T-cell (primary cell): ENCODE measurements at regions not wholly inside any gene's neighbourhood (a gene's known extent, or its start where the extent isn't known, plus 50 kb on each side); places are given as distances from the start of the nearest gene placed in this dataset.

Source experiments
- ATAC-seq, 4 experiments: fragments of 200-7000 bp in 3 of 4; fragments of 150-1000 bp in 1 of 4; cut with Tn5 transposase; replicated peaks in 1 of 4; 1 replicate in 3 of 4; 2 replicates in 1 of 4; pipeline ENCODE4 v1.10.0; 2021; ENCODE audit warnings: moderate library complexity in 3 of 4, mild to moderate bottlenecking in 2 of 4, moderate number of reproducible peaks in 1 of 4
- CTCF ChIA-PET, 2 donors: fragments of 300-600 bp; sonication (Branson Sonifier 250); formaldehyde crosslinking; loops; one replicate each; lab custom pipeline; 2022; ENCODE audit warnings: antibody characterized with exemption in 2 of 2; lab: Charles Lee
- POLR2A ChIA-PET, 2 donors: fragments of 300-600 bp; sonication (Branson Sonifier 250); formaldehyde crosslinking; loops; one replicate each; lab custom pipeline; 2022; ENCODE audit warnings: antibody characterized with exemption in 2 of 2; lab: Charles Lee
- DNase-seq, 35 experiments: peaks; one replicate each; pipeline versions ENCODE4 v3.0.0 to v3.0.0-alpha.2; 2013 to 2023
- H3K27ac ChIP-seq: one replicate; pipeline ENCODE4 v1.5.1; 2013; ENCODE audit warnings: low read length
- H3K27me3 ChIP-seq, 2 experiments: replicated peaks in 1 of 2; 1 replicate in 1 of 2; 2 replicates in 1 of 2; pipeline versions ENCODE4 v1.6.1 to v1.7.0; 2013; ENCODE audit warnings: low read length in 1 of 2, mixed read lengths in 1 of 2; ENCODE audit not compliant: control insufficient read depth in 2 of 2, insufficient read depth in 2 of 2; ENCODE audit errors: extremely low read depth in 1 of 2
- H3K36me3 ChIP-seq, 2 donors: 1 replicate in 1 of 2; 2 replicates in 1 of 2; pipeline versions ENCODE4 v1.6.1 to v1.7.0; 2013; ENCODE audit warnings: low read length in 1 of 2; ENCODE audit not compliant: control insufficient read depth in 2 of 2, insufficient read depth in 1 of 2; ENCODE audit errors: extremely low read depth in 1 of 2
- H3K4me1 ChIP-seq, 2 experiments: 1 replicate in 1 of 2; 2 replicates in 1 of 2; pipeline versions ENCODE4 v1.6.1 to v1.7.0; 2013; ENCODE audit warnings: low read length in 2 of 2, mixed read lengths in 1 of 2; ENCODE audit not compliant: insufficient read depth in 2 of 2, control insufficient read depth in 1 of 2; ENCODE audit errors: extremely low read depth in 1 of 2
- H3K4me3 ChIP-seq, 2 donors: 1 replicate in 1 of 2; 2 replicates in 1 of 2; pipeline versions ENCODE4 v1.5.1 to v1.7.0; 2013; ENCODE audit warnings: mild to moderate bottlenecking in 2 of 2, low read length in 1 of 2, moderate library complexity in 1 of 2; ENCODE audit not compliant: control insufficient read depth in 1 of 2; ENCODE audit errors: extremely low read depth in 1 of 2
- H3K9me3 ChIP-seq: 2 replicates; pipeline ENCODE4 v1.7.0; 2013
- H3K27ac Mint-ChIP-seq, 2 donors: one replicate each; pipeline ENCODE4 v1.8.0; 2020 to 2021; ENCODE audit warnings: mild to moderate bottlenecking in 2 of 2, mixed read lengths in 2 of 2
- H3K27me3 Mint-ChIP-seq, 2 donors: one replicate each; pipeline ENCODE4 v1.8.0; 2021 to 2022; ENCODE audit warnings: mixed read lengths in 2 of 2
- H3K36me3 Mint-ChIP-seq: one replicate; pipeline ENCODE4 v1.8.0; 2021; ENCODE audit warnings: mixed read lengths
- H3K4me1 Mint-ChIP-seq, 3 donors: one replicate each; pipeline ENCODE4 v1.8.0; 2020 to 2022; ENCODE audit warnings: mixed read lengths in 3 of 3, mild to moderate bottlenecking in 1 of 3
- H3K4me3 Mint-ChIP-seq, 3 donors: one replicate each; pipeline ENCODE4 v1.8.0; 2020 to 2022; ENCODE audit warnings: mild to moderate bottlenecking in 3 of 3, mixed read lengths in 3 of 3, moderate library complexity in 3 of 3
- H3K9me3 Mint-ChIP-seq, 3 donors: one replicate each; pipeline ENCODE4 v1.8.0; 2020 to 2022; ENCODE audit warnings: mixed read lengths in 3 of 3
- WGBS: methylation state at CpG from one replicate; pipeline ENCODE4 v1.1.5; 2013; ENCODE audit warnings: missing lambda C conversion rate; ENCODE audit not compliant: insufficient coverage; 5-methylcytosine and 5-hydroxymethylcytosine counted together

DNA sequence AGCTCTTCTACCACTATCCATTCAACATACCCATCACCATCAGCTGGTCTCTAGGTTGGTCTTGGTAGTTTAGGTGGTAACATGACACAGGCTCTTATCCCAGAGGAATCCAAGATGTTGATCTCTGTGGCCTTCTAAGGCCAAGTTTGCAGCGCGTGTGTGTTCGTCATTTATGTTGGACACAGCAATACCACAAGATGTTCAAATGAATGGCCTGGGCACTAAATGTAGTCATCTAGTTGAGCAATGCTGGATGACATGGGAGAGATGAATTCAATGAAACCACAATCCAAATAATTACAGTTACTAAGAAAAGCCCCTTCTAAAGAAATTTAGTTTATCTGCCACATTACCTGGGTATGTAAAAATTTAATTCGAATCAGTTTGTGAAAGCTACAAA lies 292.4 kb downstream of the MRPS30 start:
- WGBS, result 100% methylated on average over 1 of the region's 4 CpGs
- Mint-ChIP-seq H3K9me3 (peaks cover 10 to 25% (median 21%) of the 10 kb centered on the region in 3 donors), H3K27ac (no peak overlapping the region), H3K27me3 (no peaks in the 10 kb centered on the region), H3K36me3 (no peaks in the 10 kb centered on the region), H3K4me3 (no peak overlapping the region), H3K4me1 (no peaks in the 10 kb centered on the region)
- CTCF ChIA-PET, result no interaction called here
- ATAC-seq (no peak), DNase-seq (no peak)
- POLR2A ChIA-PET, result no interaction called here
- H3K27ac ChIP-seq, result no peak overlapping the region
- H3K36me3 ChIP-seq, result no peaks in the 10 kb centered on the region
- H3K9me3 ChIP-seq, result no peaks in the 10 kb centered on the region
- no peaks in the 10 kb centered on the region for H3K27me3 ChIP-seq
- no peaks in the 10 kb centered on the region for H3K4me1 ChIP-seq
- no peak overlapping the region for H3K4me3 ChIP-seq

DNA sequence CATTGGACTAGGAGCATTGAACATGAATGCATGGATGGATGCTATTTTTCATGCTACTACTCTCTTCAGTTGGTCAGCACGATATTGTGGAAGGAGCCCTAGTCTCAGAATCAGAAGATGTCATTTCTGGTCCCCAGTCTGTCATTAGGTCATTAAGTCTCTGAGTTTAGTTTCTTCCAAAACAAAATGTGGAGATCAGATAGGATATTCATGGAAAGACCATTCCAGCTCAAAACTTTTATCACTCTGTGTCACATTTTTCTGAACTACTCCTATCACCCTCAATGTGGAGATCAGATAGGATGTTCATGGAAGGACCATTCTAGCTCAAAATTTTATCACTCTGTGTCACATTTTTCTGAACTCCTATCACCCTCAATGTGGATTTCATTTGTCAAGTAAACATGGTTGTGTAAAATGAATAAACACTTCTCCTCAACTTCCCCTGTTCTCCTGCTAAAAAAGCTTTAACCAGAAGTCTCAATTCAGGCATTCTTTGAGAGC lies 296.8 kb downstream of the MRPS30 start:
- no peaks in the 10 kb centered on the region for H3K36me3 ChIP-seq
- no peaks in the 10 kb centered on the region for H3K27me3 Mint-ChIP-seq
- no peaks in the 10 kb centered on the region for H3K4me1 ChIP-seq
- H3K4me3 ChIP-seq, result no peak overlapping the region
- no CpG with 5 or more reads among the region's 1 CpG for WGBS
- ChIA-PET POLR2A (no interaction called here), CTCF (no interaction called here)
- peaks cover 4 to 27% (median 18%) of the 10 kb centered on the region in 3 donors for H3K9me3 Mint-ChIP-seq
- no peaks in the 10 kb centered on the region for H3K36me3 Mint-ChIP-seq
- H3K27me3 ChIP-seq, result no peaks in the 10 kb centered on the region
- no peak overlapping the region for H3K27ac ChIP-seq
- H3K9me3 ChIP-seq, result no peaks in the 10 kb centered on the region
- no peaks in the 10 kb centered on the region for H3K4me1 Mint-ChIP-seq
- no peak overlapping the region for H3K4me3 Mint-ChIP-seq
- H3K27ac Mint-ChIP-seq, result no peak overlapping the region
- DNase-seq (no peak), ATAC-seq (no peak)

- H3K27ac Mint-ChIP-seq, result no peak overlapping the region
- ChIA-PET CTCF (no interaction called here), POLR2A (no interaction called here)
- no peaks in the 10 kb centered on the region for H3K36me3 Mint-ChIP-seq
- Histone ChIP-seq H3K4me1 (no peaks in the 10 kb centered on the region), H3K4me3 (no peak overlapping the region), H3K9me3 (no peaks in the 10 kb centered on the region), H3K27me3 (no peaks in the 10 kb centered on the region), H3K36me3 (no peaks in the 10 kb centered on the region), H3K27ac (no peak overlapping the region)
- no peak overlapping the region for H3K4me3 Mint-ChIP-seq
- H3K27me3 Mint-ChIP-seq, result no peaks in the 10 kb centered on the region
- no CpG with 5 or more reads among the region's 1 CpG for WGBS
- H3K4me1 Mint-ChIP-seq, result no peaks in the 10 kb centered on the region
- ATAC-seq, result no peak
- DNase-seq, result no peak
- H3K9me3 Mint-ChIP-seq, result peaks cover 3 to 18% (median 15%) of the 10 kb centered on the region in 3 donors
These were observed 300.3 kb downstream of the MRPS30 start for GRCh38 chr5:45109062-45109461.

GRCh38 chr5:45109636-45110035 lies 300.9 kb downstream of the MRPS30 start:
- CTCF ChIA-PET, result no interaction called here
- ATAC-seq, result no peak
- POLR2A ChIA-PET, result no interaction called here

DNA sequence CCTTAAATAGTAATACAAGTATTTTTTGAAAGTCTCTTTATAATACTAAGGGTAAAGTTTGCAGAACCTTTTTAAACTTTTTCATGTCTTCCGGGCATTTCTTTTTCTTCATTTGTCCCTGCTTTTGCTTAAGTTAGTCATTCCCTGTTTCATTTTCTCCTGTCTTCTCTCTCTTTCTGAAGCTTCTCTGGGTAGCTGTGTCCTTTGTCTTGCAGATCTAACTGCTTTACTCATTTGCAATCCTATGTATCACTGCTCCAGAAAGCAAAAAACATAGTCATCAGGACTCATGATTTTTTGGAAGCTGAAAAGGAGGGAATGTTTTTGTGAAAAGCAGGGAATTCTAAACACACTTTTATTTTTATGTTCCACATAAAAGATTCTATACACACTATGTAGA lies 301.7 kb downstream of the MRPS30 start:
- POLR2A ChIA-PET, result no interaction called here

More at GRCh38 chr5:45109636-45110035, 300.9 kb downstream of the MRPS30 start:
- H3K9me3 ChIP-seq, result no peaks in the 10 kb centered on the region
- no peak overlapping the region for H3K4me3 ChIP-seq
- no peak overlapping the region for H3K27ac ChIP-seq
- no peaks in the 10 kb centered on the region for H3K4me1 ChIP-seq
- Mint-ChIP-seq H3K27me3 (no peaks in the 10 kb centered on the region), H3K4me3 (no peak overlapping the region), H3K4me1 (no peaks in the 10 kb centered on the region), H3K9me3 (peaks cover 3 to 22% (median 15%) of the 10 kb centered on the region in 3 donors), H3K36me3 (no peaks in the 10 kb centered on the region), H3K27ac (no peak overlapping the region)
- DNase-seq, result no peak
- H3K36me3 ChIP-seq, result no peaks in the 10 kb centered on the region
- no peaks in the 10 kb centered on the region for H3K27me3 ChIP-seq
- 88% methylated on average over 1 of the region's 1 CpG for WGBS

DNA sequence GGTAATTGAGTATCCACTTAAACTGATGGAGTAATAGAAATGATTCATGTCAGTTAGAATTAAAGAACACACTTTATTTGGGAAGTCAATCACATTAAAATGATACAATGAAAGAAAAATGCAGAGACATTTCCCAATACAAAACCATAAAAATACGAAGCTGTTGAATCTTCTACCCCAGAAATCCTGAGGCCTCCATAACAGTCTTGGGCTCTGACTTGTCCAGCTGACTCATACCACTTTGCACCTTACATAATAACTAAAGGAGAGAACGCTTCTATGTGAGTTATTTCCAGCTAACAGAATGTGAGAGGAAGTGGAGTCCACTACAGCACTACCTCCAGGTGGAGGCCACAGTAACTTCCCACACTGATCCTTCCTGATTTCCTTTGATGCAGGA lies 305.0 kb downstream of the MRPS30 start:
- Histone ChIP-seq H3K27ac (no peak overlapping the region), H3K36me3 (no peaks in the 10 kb centered on the region), H3K9me3 (no peaks in the 10 kb centered on the region), H3K4me3 (no peak overlapping the region), H3K27me3 (no peaks in the 10 kb centered on the region), H3K4me1 (no peaks in the 10 kb centered on the region)
- WGBS, result no CpG with 5 or more reads among the region's 2 CpGs
- POLR2A ChIA-PET, result no interaction called here
- ATAC-seq, result no peak
- H3K27me3 Mint-ChIP-seq, result no peaks in the 10 kb centered on the region
- H3K4me3 Mint-ChIP-seq, result no peak overlapping the region
- no peaks in the 10 kb centered on the region for H3K4me1 Mint-ChIP-seq
- no peak for DNase-seq
- CTCF ChIA-PET, result no interaction called here
- H3K9me3 Mint-ChIP-seq, result peaks cover 9 to 25% (median 18%) of the 10 kb centered on the region in 3 donors
- H3K27ac Mint-ChIP-seq, result no peak overlapping the region
- H3K36me3 Mint-ChIP-seq, result no peaks in the 10 kb centered on the region

More for the DNA sequence above, 301.7 kb downstream of the MRPS30 start:
- H3K9me3 ChIP-seq, result no peaks in the 10 kb centered on the region
- no peak overlapping the region for H3K27ac Mint-ChIP-seq
- no peaks in the 10 kb centered on the region for H3K36me3 Mint-ChIP-seq
- H3K27me3 ChIP-seq, result no peaks in the 10 kb centered on the region
- peaks cover 3 to 21% (median 10%) of the 10 kb centered on the region in 3 donors for H3K9me3 Mint-ChIP-seq
- DNase-seq (no peak), ATAC-seq (no peak)
- H3K4me1 ChIP-seq, result no peaks in the 10 kb centered on the region
- H3K27me3 Mint-ChIP-seq, result no peaks in the 10 kb centered on the region
- no peaks in the 10 kb centered on the region for H3K36me3 ChIP-seq
- no peak overlapping the region for H3K27ac ChIP-seq
- no peak overlapping the region for H3K4me3 Mint-ChIP-seq
- CTCF ChIA-PET, result no interaction called here
- H3K4me3 ChIP-seq, result no peak overlapping the region
- no peaks in the 10 kb centered on the region for H3K4me1 Mint-ChIP-seq
- no CpG with 5 or more reads among the region's 1 CpG for WGBS

DNA sequence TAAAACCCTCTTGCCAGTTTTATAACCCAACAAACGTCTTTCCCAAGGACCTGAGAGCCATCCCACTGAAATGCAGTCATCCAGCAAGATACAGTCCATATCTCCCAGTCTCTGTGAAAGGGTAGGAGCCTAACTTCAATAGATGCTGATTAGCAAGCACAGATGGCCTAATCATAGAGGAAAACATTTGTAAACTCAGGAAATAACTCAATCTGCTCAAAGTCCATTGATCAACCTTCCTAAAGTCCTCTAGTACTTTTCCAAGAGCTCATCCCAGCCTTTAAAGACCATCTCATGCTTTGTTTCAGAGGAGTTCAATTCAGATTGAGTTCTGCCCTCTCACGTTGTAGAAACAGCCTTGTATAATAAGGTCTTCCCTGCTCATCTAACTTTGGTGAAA lies 324.2 kb downstream of the MRPS30 start:
- DNase-seq, result no peak
- Histone ChIP-seq H3K36me3 (no peaks in the 10 kb centered on the region), H3K4me1 (no peaks in the 10 kb centered on the region), H3K27ac (no peak overlapping the region), H3K9me3 (peaks cover 5% of the 10 kb centered on the region), H3K27me3 (no peaks in the 10 kb centered on the region), H3K4me3 (no peak overlapping the region)
- no peaks in the 10 kb centered on the region for H3K27me3 Mint-ChIP-seq
- ChIA-PET POLR2A (no interaction called here), CTCF (no interaction called here)
- peaks cover 5 to 15% (median 9%) of the 10 kb centered on the region in 3 donors for H3K9me3 Mint-ChIP-seq
- no peak overlapping the region for H3K27ac Mint-ChIP-seq
- ATAC-seq, result no peak
- H3K4me3 Mint-ChIP-seq, result no peak overlapping the region
- no CpG with 5 or more reads among the region's 2 CpGs for WGBS
- no peaks in the 10 kb centered on the region for H3K4me1 Mint-ChIP-seq
- H3K36me3 Mint-ChIP-seq, result no peaks in the 10 kb centered on the region
